ENCODE measurements at regions not wholly inside any gene's neighbourhood (a gene's known extent, or its start where the extent isn't known, plus 50 kb on each side); places are given as distances from the start of the nearest gene placed in this dataset.
A peak's percentile ranks its signal among the peaks of the same experiment; 100 is the strongest.
"Not testable (repeated sequence)": the region's sequence is repeated elsewhere in the genome, so short reads cannot be mapped to it uniquely, and the experiment has no call there.

GRCh38 chr1:4076346-4076745, 176.3 kb upstream of the C1orf174 start:
- H3K9me3 Mint-ChIP-seq = peaks cover 0 to 3% (median 0%) of the 10 kb centered on the region in 5 donors
- CTCF ChIA-PET = no interaction called here

GRCh38 chr1:4078091-4078962, 178.3 kb upstream of the C1orf174 start:
- H3K27me3 ChIP-seq (ENCODE audit: insufficient read depth, low read length, poor library complexity, severe bottlenecking); POLR2A ChIA-PET: not testable (repeated sequence)

More at GRCh38 chr1:4076346-4076745, 176.3 kb upstream of the C1orf174 start:
- no peak for DNase-seq
- Mint-ChIP-seq H3K36me3 (no peaks in the 10 kb centered on the region), H3K4me3 (no peak overlapping the region), H3K27ac (no peak overlapping the region), H3K4me1 (no peaks in the 10 kb centered on the region), H3K27me3 (peaks cover 15 to 30% of the 10 kb centered on the region in 2 donors)
- Histone ChIP-seq H3K4me1 (ENCODE audit: insufficient read depth, low read length) (no peaks in the 10 kb centered on the region), H3K4me3 (ENCODE audit: low read length) (no peak overlapping the region), H3K27me3 (ENCODE audit: insufficient read depth, low read length, poor library complexity, severe bottlenecking) (no peaks in the 10 kb centered on the region), H3K27ac (ENCODE audit: low read depth, low read length) (no peak overlapping the region), H3K9me3 (ENCODE audit: low read length) (no peaks in the 10 kb centered on the region), H3K36me3 (ENCODE audit: insufficient read depth, low read length) (no peaks in the 10 kb centered on the region)
- POLR2A ChIA-PET = no interaction called here

GRCh38 chr1:4079815-4080214, 179.7 kb upstream of the C1orf174 start:
- Mint-ChIP-seq H3K27me3 (peaks cover 3 to 15% of the 10 kb centered on the region in 2 donors), H3K36me3 (no peaks in the 10 kb centered on the region), H3K9me3 (peaks cover 0 to 3% (median 0%) of the 10 kb centered on the region in 5 donors), H3K4me3 (no peak overlapping the region), H3K4me1 (no peaks in the 10 kb centered on the region), H3K27ac (no peak overlapping the region)
- POLR2A ChIA-PET = no interaction called here
- CTCF ChIA-PET = no interaction called here
- no peaks in the 10 kb centered on the region for H3K36me3 ChIP-seq (ENCODE audit: insufficient read depth, low read length)
- no peak overlapping the region for H3K27ac ChIP-seq (ENCODE audit: low read depth, low read length)
- H3K4me1 ChIP-seq (ENCODE audit: insufficient read depth, low read length) = no peaks in the 10 kb centered on the region
- H3K9me3 ChIP-seq (ENCODE audit: low read length) = no peaks in the 10 kb centered on the region
- no peak overlapping the region for H3K4me3 ChIP-seq (ENCODE audit: low read length)
- no peak for DNase-seq
- H3K27me3 ChIP-seq (ENCODE audit: insufficient read depth, low read length, poor library complexity, severe bottlenecking) = no peaks in the 10 kb centered on the region

More at GRCh38 chr1:4078091-4078962, 178.3 kb upstream of the C1orf174 start:
- H3K9me3 Mint-ChIP-seq; H3K4me1 ChIP-seq (ENCODE audit: insufficient read depth, low read length); H3K36me3 Mint-ChIP-seq; H3K9me3 ChIP-seq (ENCODE audit: low read length); H3K4me1 Mint-ChIP-seq; H3K4me3 Mint-ChIP-seq; CTCF ChIA-PET; DNase-seq; H3K27ac ChIP-seq (ENCODE audit: low read depth, low read length); H3K36me3 ChIP-seq (ENCODE audit: insufficient read depth, low read length); H3K4me3 ChIP-seq (ENCODE audit: low read length): not testable (repeated sequence)
- Mint-ChIP-seq H3K27ac (peak overlapping the region in 1 of 8 donors; percentile 27), H3K27me3 (peaks cover 3 to 15% of the 10 kb centered on the region in 2 donors)

GRCh38 chr1:4081806-4082711, 182.0 kb upstream of the C1orf174 start:
- H3K9me3 ChIP-seq (ENCODE audit: low read length) = no peaks in the 10 kb centered on the region
- Mint-ChIP-seq H3K4me1 (no peaks in the 10 kb centered on the region), H3K36me3 (no peaks in the 10 kb centered on the region), H3K9me3 (peaks cover 0 to 3% (median 0%) of the 10 kb centered on the region in 5 donors), H3K27ac (no peak overlapping the region), H3K27me3 (peaks cover 0 to 3% of the 10 kb centered on the region in 2 donors), H3K4me3 (peak overlapping the region in 1 of 7 donors; percentile 23)
- no peaks in the 10 kb centered on the region for H3K4me1 ChIP-seq (ENCODE audit: insufficient read depth, low read length)
- no peak overlapping the region for H3K27ac ChIP-seq (ENCODE audit: low read depth, low read length)
- no peak for DNase-seq
- ChIA-PET POLR2A (no interaction called here), CTCF (no interaction called here)
- no peaks in the 10 kb centered on the region for H3K36me3 ChIP-seq (ENCODE audit: insufficient read depth, low read length)
- H3K27me3 ChIP-seq (ENCODE audit: insufficient read depth, low read length, poor library complexity, severe bottlenecking) = no peaks in the 10 kb centered on the region
- no peak overlapping the region for H3K4me3 ChIP-seq (ENCODE audit: low read length)

GRCh38 chr1:4083231-4084047, 183.4 kb upstream of the C1orf174 start:
- H3K4me1 Mint-ChIP-seq = no peaks in the 10 kb centered on the region
- H3K27ac Mint-ChIP-seq = no peak overlapping the region
- peaks cover 6 to 8% of the 10 kb centered on the region in 2 donors for H3K27me3 Mint-ChIP-seq
- CTCF ChIA-PET = no interaction called here
- no peaks in the 10 kb centered on the region for H3K9me3 ChIP-seq (ENCODE audit: low read length)
- no peak overlapping the region for H3K4me3 ChIP-seq (ENCODE audit: low read length)
- no peak for DNase-seq
- no peak overlapping the region for H3K27ac ChIP-seq (ENCODE audit: low read depth, low read length)
- no peaks in the 10 kb centered on the region for H3K27me3 ChIP-seq (ENCODE audit: insufficient read depth, low read length, poor library complexity, severe bottlenecking)
- no peaks in the 10 kb centered on the region for H3K4me1 ChIP-seq (ENCODE audit: insufficient read depth, low read length)
- H3K4me3 Mint-ChIP-seq = no peak overlapping the region
- no peaks in the 10 kb centered on the region for H3K36me3 ChIP-seq (ENCODE audit: insufficient read depth, low read length)
- POLR2A ChIA-PET = no interaction called here
- peaks cover 0 to 3% (median 0%) of the 10 kb centered on the region in 5 donors for H3K9me3 Mint-ChIP-seq
- H3K36me3 Mint-ChIP-seq = no peaks in the 10 kb centered on the region

- Mint-ChIP-seq H3K9me3 (peaks cover 0 to 3% (median 0%) of the 10 kb centered on the region in 5 donors), H3K4me3 (no peak overlapping the region), H3K4me1 (no peaks in the 10 kb centered on the region), H3K27me3 (peaks cover 7 to 8% of the 10 kb centered on the region in 2 donors), H3K36me3 (no peaks in the 10 kb centered on the region), H3K27ac (peak overlapping the region in 1 of 8 donors; percentile 44)
- no peak overlapping the region for H3K27ac ChIP-seq (ENCODE audit: low read depth, low read length)
- DNase-seq = no peak
- H3K27me3 ChIP-seq (ENCODE audit: insufficient read depth, low read length, poor library complexity, severe bottlenecking) = no peaks in the 10 kb centered on the region
- ChIA-PET CTCF (no interaction called here), POLR2A (no interaction called here)
- H3K9me3 ChIP-seq (ENCODE audit: low read length) = no peaks in the 10 kb centered on the region
- no peaks in the 10 kb centered on the region for H3K4me1 ChIP-seq (ENCODE audit: insufficient read depth, low read length)
- no peaks in the 10 kb centered on the region for H3K36me3 ChIP-seq (ENCODE audit: insufficient read depth, low read length)
- no peak overlapping the region for H3K4me3 ChIP-seq (ENCODE audit: low read length)
Observed at GRCh38 chr1:4084048-4084431, 184.0 kb upstream of the C1orf174 start.

GRCh38 chr1:4084446-4084845, 184.4 kb upstream of the C1orf174 start:
- no peaks in the 10 kb centered on the region for H3K36me3 Mint-ChIP-seq
- no peaks in the 10 kb centered on the region for H3K9me3 ChIP-seq (ENCODE audit: low read length)

More at GRCh38 chr1:4084446-4084845, 184.4 kb upstream of the C1orf174 start:
- CTCF ChIA-PET = no interaction called here
- Mint-ChIP-seq H3K4me3 (no peak overlapping the region), H3K27me3 (peaks cover 9 to 10% of the 10 kb centered on the region in 2 donors), H3K27ac (peak overlapping the region in 1 of 8 donors; percentile 44), H3K4me1 (no peaks in the 10 kb centered on the region), H3K9me3 (peaks cover 0 to 3% (median 0%) of the 10 kb centered on the region in 5 donors)
- POLR2A ChIA-PET = no interaction called here
- H3K27me3 ChIP-seq (ENCODE audit: insufficient read depth, low read length, poor library complexity, severe bottlenecking) = no peaks in the 10 kb centered on the region
- H3K4me1 ChIP-seq (ENCODE audit: insufficient read depth, low read length) = no peaks in the 10 kb centered on the region
- H3K27ac ChIP-seq (ENCODE audit: low read depth, low read length) = no peak overlapping the region
- H3K36me3 ChIP-seq (ENCODE audit: insufficient read depth, low read length) = no peaks in the 10 kb centered on the region
- no peak for DNase-seq
- no peak overlapping the region for H3K4me3 ChIP-seq (ENCODE audit: low read length)

Data from CD8-positive, alpha-beta memory T cell (primary cell).